ENCODE measurements at regions not wholly inside any gene's neighbourhood (a gene's known extent, or its start where the extent isn't known, plus 50 kb on each side); places are given as distances from the start of the nearest gene placed in this dataset.
"Not testable (repeated sequence)": the region's sequence is repeated elsewhere in the genome, so short reads cannot be mapped to it uniquely, and the experiment has no call there.

GRCh38 chr10:71007516-71007915 is 119.2 kb upstream of the PCBD1 start:
- ATAC-seq (ENCODE audit: low read depth in 2 of 2) (no peak), DNase-seq (no peak)
- no peaks in the 10 kb centered on the region for H3K36me3 ChIP-seq (ENCODE audit: control insufficient read depth, insufficient read depth, low read length)
- Mint-ChIP-seq H3K27ac (no peak overlapping the region), H3K4me3 (no peak overlapping the region), H3K36me3 (no peaks in the 10 kb centered on the region), H3K4me1 (no peaks in the 10 kb centered on the region), H3K27me3 (peaks cover 6% of the 10 kb centered on the region), H3K9me3 (no peaks in the 10 kb centered on the region)
- no peak overlapping the region for H3K27ac ChIP-seq (ENCODE audit: insufficient read depth, low read length, poor library complexity, severe bottlenecking)
- H3K27me3 ChIP-seq (ENCODE audit: control insufficient read depth, insufficient read depth, low read length): no peaks in the 10 kb centered on the region
- no peak overlapping the region for H3K4me3 ChIP-seq (ENCODE audit: low read depth, low read length)
- H3K9me3 ChIP-seq (ENCODE audit: control insufficient read depth in 2 of 2, low read length in 2 of 2): no peaks in the 10 kb centered on the region
- H3K4me1 ChIP-seq (ENCODE audit: control insufficient read depth, insufficient read depth, low read length, poor library complexity, severe bottlenecking): no peaks in the 10 kb centered on the region

- ATAC-seq (ENCODE audit: low read depth in 2 of 2) (no peak), DNase-seq (no peak)
- no peaks in the 10 kb centered on the region for H3K27me3 Mint-ChIP-seq
- no peak overlapping the region for H3K4me3 Mint-ChIP-seq
- H3K36me3 Mint-ChIP-seq: no peaks in the 10 kb centered on the region
- H3K36me3 ChIP-seq (ENCODE audit: control insufficient read depth, insufficient read depth, low read length): no peaks in the 10 kb centered on the region
- H3K9me3 Mint-ChIP-seq: no peaks in the 10 kb centered on the region
- H3K4me3 ChIP-seq (ENCODE audit: low read depth, low read length): no peak overlapping the region
- no peaks in the 10 kb centered on the region for H3K4me1 Mint-ChIP-seq
- no peaks in the 10 kb centered on the region for H3K4me1 ChIP-seq (ENCODE audit: control insufficient read depth, insufficient read depth, low read length, poor library complexity, severe bottlenecking)
- no peaks in the 10 kb centered on the region for H3K27me3 ChIP-seq (ENCODE audit: control insufficient read depth, insufficient read depth, low read length)
- H3K27ac ChIP-seq (ENCODE audit: insufficient read depth, low read length, poor library complexity, severe bottlenecking): no peak overlapping the region
- H3K9me3 ChIP-seq (ENCODE audit: control insufficient read depth in 2 of 2, low read length in 2 of 2): no peaks in the 10 kb centered on the region
- no peak overlapping the region for H3K27ac Mint-ChIP-seq
These were observed 119.8 kb upstream of the PCBD1 start for GRCh38 chr10:71008150-71008549.

- H3K4me1 ChIP-seq (ENCODE audit: control insufficient read depth, insufficient read depth, low read length, poor library complexity, severe bottlenecking): no peaks in the 10 kb centered on the region
- no peaks in the 10 kb centered on the region for H3K9me3 Mint-ChIP-seq
- no peak overlapping the region for H3K4me3 ChIP-seq (ENCODE audit: low read depth, low read length)
- H3K36me3 ChIP-seq (ENCODE audit: control insufficient read depth, insufficient read depth, low read length): no peaks in the 10 kb centered on the region
- no peaks in the 10 kb centered on the region for H3K36me3 Mint-ChIP-seq
- no peak overlapping the region for H3K4me3 Mint-ChIP-seq
- no peak overlapping the region for H3K27ac Mint-ChIP-seq
- H3K27ac ChIP-seq (ENCODE audit: insufficient read depth, low read length, poor library complexity, severe bottlenecking): no peak overlapping the region
- ATAC-seq (ENCODE audit: low read depth in 2 of 2): no peak
- no peaks in the 10 kb centered on the region for H3K27me3 ChIP-seq (ENCODE audit: control insufficient read depth, insufficient read depth, low read length)
- no peak for DNase-seq
- no peaks in the 10 kb centered on the region for H3K9me3 ChIP-seq (ENCODE audit: control insufficient read depth in 2 of 2, low read length in 2 of 2)
- no peaks in the 10 kb centered on the region for H3K27me3 Mint-ChIP-seq
- no peaks in the 10 kb centered on the region for H3K4me1 Mint-ChIP-seq
These were observed 120.8 kb upstream of the PCBD1 start for GRCh38 chr10:71009126-71009525.

- DNase-seq (no peak), ATAC-seq (ENCODE audit: low read depth in 2 of 2) (no peak)
- Mint-ChIP-seq H3K27ac (no peak overlapping the region), H3K4me1 (no peaks in the 10 kb centered on the region), H3K4me3 (no peak overlapping the region), H3K9me3 (no peaks in the 10 kb centered on the region), H3K36me3 (no peaks in the 10 kb centered on the region), H3K27me3 (no peaks in the 10 kb centered on the region)
- Histone ChIP-seq H3K4me3 (ENCODE audit: low read depth, low read length) (no peak overlapping the region), H3K27me3 (ENCODE audit: control insufficient read depth, insufficient read depth, low read length) (peaks cover 2% of the 10 kb centered on the region), H3K9me3 (ENCODE audit: control insufficient read depth in 2 of 2, low read length in 2 of 2) (no peaks in the 10 kb centered on the region), H3K4me1 (ENCODE audit: control insufficient read depth, insufficient read depth, low read length, poor library complexity, severe bottlenecking) (no peaks in the 10 kb centered on the region), H3K36me3 (ENCODE audit: control insufficient read depth, insufficient read depth, low read length) (no peaks in the 10 kb centered on the region), H3K27ac (ENCODE audit: insufficient read depth, low read length, poor library complexity, severe bottlenecking) (no peak overlapping the region)
These were observed 122.4 kb upstream of the PCBD1 start for GRCh38 chr10:71010730-71011129.

GRCh38 chr10:71011141-71011540 is 122.8 kb upstream of the PCBD1 start:
- ATAC-seq (ENCODE audit: low read depth in 2 of 2) (no peak), DNase-seq (no peak)
- Mint-ChIP-seq H3K36me3 (no peaks in the 10 kb centered on the region), H3K4me1 (no peaks in the 10 kb centered on the region), H3K9me3 (no peaks in the 10 kb centered on the region), H3K27me3 (no peaks in the 10 kb centered on the region), H3K27ac (no peak overlapping the region), H3K4me3 (no peak overlapping the region)
- Histone ChIP-seq H3K4me1 (ENCODE audit: control insufficient read depth, insufficient read depth, low read length, poor library complexity, severe bottlenecking) (no peaks in the 10 kb centered on the region), H3K4me3 (ENCODE audit: low read depth, low read length) (no peak overlapping the region), H3K36me3 (ENCODE audit: control insufficient read depth, insufficient read depth, low read length) (no peaks in the 10 kb centered on the region), H3K9me3 (ENCODE audit: control insufficient read depth in 2 of 2, low read length in 2 of 2) (no peaks in the 10 kb centered on the region), H3K27ac (ENCODE audit: insufficient read depth, low read length, poor library complexity, severe bottlenecking) (no peak overlapping the region), H3K27me3 (ENCODE audit: control insufficient read depth, insufficient read depth, low read length) (peaks cover 2% of the 10 kb centered on the region)

GRCh38 chr10:71014021-71014805 is 125.8 kb upstream of the PCBD1 start:
- DNase-seq: no peak

GRCh38 chr10:71015674-71016073 is 127.3 kb upstream of the PCBD1 start:
- H3K4me1 ChIP-seq (ENCODE audit: control insufficient read depth, insufficient read depth, low read length, poor library complexity, severe bottlenecking): no peaks in the 10 kb centered on the region
- ATAC-seq (ENCODE audit: low read depth in 2 of 2) (no peak), DNase-seq (no peak)
- Mint-ChIP-seq H3K4me1 (no peaks in the 10 kb centered on the region), H3K4me3 (no peak overlapping the region), H3K36me3 (no peaks in the 10 kb centered on the region), H3K27me3 (peaks cover 8% of the 10 kb centered on the region), H3K9me3 (no peaks in the 10 kb centered on the region), H3K27ac (no peak overlapping the region)
- H3K27me3 ChIP-seq (ENCODE audit: control insufficient read depth, insufficient read depth, low read length): peaks cover 2% of the 10 kb centered on the region
- H3K36me3 ChIP-seq (ENCODE audit: control insufficient read depth, insufficient read depth, low read length): no peaks in the 10 kb centered on the region
- H3K9me3 ChIP-seq (ENCODE audit: control insufficient read depth in 2 of 2, low read length in 2 of 2): no peaks in the 10 kb centered on the region
- no peak overlapping the region for H3K4me3 ChIP-seq (ENCODE audit: low read depth, low read length)
- no peak overlapping the region for H3K27ac ChIP-seq (ENCODE audit: insufficient read depth, low read length, poor library complexity, severe bottlenecking)

More at GRCh38 chr10:71014021-71014805, 125.8 kb upstream of the PCBD1 start:
- H3K27me3 ChIP-seq (ENCODE audit: control insufficient read depth, insufficient read depth, low read length): peaks cover 2% of the 10 kb centered on the region
- Mint-ChIP-seq H3K9me3 (no peaks in the 10 kb centered on the region), H3K4me3 (no peak overlapping the region), H3K36me3 (no peaks in the 10 kb centered on the region), H3K27me3 (no peaks in the 10 kb centered on the region), H3K27ac (no peak overlapping the region), H3K4me1 (no peaks in the 10 kb centered on the region)
- no peak overlapping the region for H3K4me3 ChIP-seq (ENCODE audit: low read depth, low read length)
- no peaks in the 10 kb centered on the region for H3K4me1 ChIP-seq (ENCODE audit: control insufficient read depth, insufficient read depth, low read length, poor library complexity, severe bottlenecking)
- H3K27ac ChIP-seq (ENCODE audit: insufficient read depth, low read length, poor library complexity, severe bottlenecking): no peak overlapping the region
- no peaks in the 10 kb centered on the region for H3K9me3 ChIP-seq (ENCODE audit: control insufficient read depth in 2 of 2, low read length in 2 of 2)
- no peak for ATAC-seq (ENCODE audit: low read depth in 2 of 2)
- H3K36me3 ChIP-seq (ENCODE audit: control insufficient read depth, insufficient read depth, low read length): no peaks in the 10 kb centered on the region

- H3K4me1 Mint-ChIP-seq; H3K9me3 Mint-ChIP-seq; H3K36me3 Mint-ChIP-seq; H3K4me3 ChIP-seq (ENCODE audit: low read depth, low read length); ATAC-seq (ENCODE audit: low read depth in 2 of 2); H3K27me3 ChIP-seq (ENCODE audit: control insufficient read depth, insufficient read depth, low read length); H3K4me3 Mint-ChIP-seq; DNase-seq; H3K4me1 ChIP-seq (ENCODE audit: control insufficient read depth, insufficient read depth, low read length, poor library complexity, severe bottlenecking); H3K27ac Mint-ChIP-seq; H3K36me3 ChIP-seq (ENCODE audit: control insufficient read depth, insufficient read depth, low read length); H3K27ac ChIP-seq (ENCODE audit: insufficient read depth, low read length, poor library complexity, severe bottlenecking); H3K9me3 ChIP-seq (ENCODE audit: control insufficient read depth in 2 of 2, low read length in 2 of 2): not testable (repeated sequence)
- H3K27me3 Mint-ChIP-seq: peaks cover 10% of the 10 kb centered on the region
These were observed 131.7 kb upstream of the PCBD1 start for GRCh38 chr10:71020061-71020460.
